ENCODE measurements at regions not wholly inside any gene's neighbourhood (a gene's known extent, or its start where the extent isn't known, plus 50 kb on each side); places are given as distances from the start of the nearest gene placed in this dataset.
"Not testable (repeated sequence)": the region's sequence is repeated elsewhere in the genome, so short reads cannot be mapped to it uniquely, and the experiment has no call there.

GRCh38 chr10:57551774-57552173 is 715.9 kb downstream of the IPMK start:
- DNase-seq; H3K4me3 ChIP-seq (ENCODE audit: low read depth in 2 of 2, low read length in 1 of 2); CTCF ChIA-PET; H3K9me3 ChIP-seq; H4K20me1 ChIP-seq (ENCODE audit: insufficient read depth); H3K9ac ChIP-seq; POLR2A ChIA-PET; H3K27ac ChIP-seq (ENCODE audit: low read depth in 2 of 2, low read length in 1 of 2); H3K9me2 ChIP-seq; H3K36me3 ChIP-seq (replicated peaks in 1 of 2; ENCODE audit: control insufficient read depth in 1 of 2, insufficient read depth in 2 of 2, low read length in 1 of 2); H3K27me3 ChIP-seq (ENCODE audit: insufficient read depth); H3K79me2 ChIP-seq (ENCODE audit: insufficient read depth); H3K4me1 ChIP-seq (ENCODE audit: control insufficient read depth in 1 of 2, insufficient read depth in 2 of 2, low read depth in 1 of 2, low read length in 1 of 2); H3K4me2 ChIP-seq; H3F3A ChIP-seq (replicated peaks; ENCODE audit: insufficient read depth); H2AFZ ChIP-seq (ENCODE audit: low read depth): not testable (repeated sequence)
- WGBS (ENCODE audit: low lambda C conversion rate): 38% methylated on average over 5 of the region's 5 CpGs

- H3K4me3 ChIP-seq (ENCODE audit: low read depth in 2 of 2, low read length in 1 of 2): no peak overlapping the region
- WGBS (ENCODE audit: low lambda C conversion rate): 51% methylated on average over 3 of the region's 3 CpGs
- no peaks in the 10 kb centered on the region for H3K4me1 ChIP-seq (ENCODE audit: control insufficient read depth in 1 of 2, insufficient read depth in 2 of 2, low read depth in 1 of 2, low read length in 1 of 2)
- no peaks in the 10 kb centered on the region for H3F3A ChIP-seq (replicated peaks; ENCODE audit: insufficient read depth)
- H3K9me2 ChIP-seq: no peaks in the 10 kb centered on the region
- H3K79me2 ChIP-seq (ENCODE audit: insufficient read depth): no peaks in the 10 kb centered on the region
- no peak overlapping the region for H2AFZ ChIP-seq (ENCODE audit: low read depth)
- H3K9ac ChIP-seq: no peak overlapping the region
- no peak overlapping the region for H3K4me2 ChIP-seq
- CTCF ChIA-PET: no interaction called here
- POLR2A ChIA-PET: no interaction called here
- H3K27ac ChIP-seq (ENCODE audit: low read depth in 2 of 2, low read length in 1 of 2): no peak overlapping the region
- TF ChIP-seq YY1 (IDR thresholded peaks at IDR 0.05; ENCODE audit: low read depth) (no peak), TEAD4 (IDR thresholded peaks at IDR 0.05; ENCODE audit: borderline replicate concordance, insufficient read depth) (no peak), NFIC (IDR thresholded peaks at IDR 0.05; ENCODE audit: borderline replicate concordance) (no peak), TAF1 (IDR thresholded peaks at IDR 0.05; ENCODE audit: borderline replicate concordance, low read depth, low read length) (no peak), RXRA (IDR thresholded peaks at IDR 0.05; ENCODE audit: borderline replicate concordance, low read depth) (no peak), GATA2 (CRISPR knock-in tag; IDR thresholded peaks at IDR 0.05) (no peak), EP300 (IDR thresholded peaks at IDR 0.05; ENCODE audit: borderline replicate concordance in 1 of 2, low read depth in 1 of 2, low read length in 1 of 2) (no peak), RFX5 (IDR thresholded peaks at IDR 0.05; ENCODE audit: low read length) (no peak), ZBTB33 (IDR thresholded peaks at IDR 0.05; ENCODE audit: borderline replicate concordance, low read depth) (no peak), TCF12 (IDR thresholded peaks at IDR 0.05) (no peak), GABPA (IDR thresholded peaks at IDR 0.05; ENCODE audit: low read depth) (no peak), RAD21 (IDR thresholded peaks at IDR 0.05; ENCODE audit: low read length) (no peak), MEF2A (IDR thresholded peaks at IDR 0.05; ENCODE audit: borderline replicate concordance, low read depth) (no peak), FOSL2 (IDR thresholded peaks at IDR 0.05; ENCODE audit: borderline replicate concordance, low read depth) (no peak), ELF1 (IDR thresholded peaks at IDR 0.05) (no peak), POLR2AphosphoS5 (IDR thresholded peaks at IDR 0.05; ENCODE audit: low read depth, low read length) (no peak), JUND (IDR thresholded peaks at IDR 0.05) (no peak)
- no peaks in the 10 kb centered on the region for H3K27me3 ChIP-seq (ENCODE audit: insufficient read depth)
- no peaks in the 10 kb centered on the region for H4K20me1 ChIP-seq (ENCODE audit: insufficient read depth)
- DNase-seq: no peak
- H3K36me3 ChIP-seq (replicated peaks in 1 of 2; ENCODE audit: control insufficient read depth in 1 of 2, insufficient read depth in 2 of 2, low read length in 1 of 2): no peaks in the 10 kb centered on the region
- H3K9me3 ChIP-seq: no peaks in the 10 kb centered on the region
Measured at GRCh38 chr10:57535306-57535705, 732.4 kb downstream of the IPMK start.
